ENCODE measurements at regions not wholly inside any gene's neighbourhood (a gene's known extent, or its start where the extent isn't known, plus 50 kb on each side); places are given as distances from the start of the nearest gene placed in this dataset.
A peak's percentile ranks its signal among the peaks of the same experiment; 100 is the strongest.
"Not testable (repeated sequence)": the region's sequence is repeated elsewhere in the genome, so short reads cannot be mapped to it uniquely, and the experiment has no call there.

DNA sequence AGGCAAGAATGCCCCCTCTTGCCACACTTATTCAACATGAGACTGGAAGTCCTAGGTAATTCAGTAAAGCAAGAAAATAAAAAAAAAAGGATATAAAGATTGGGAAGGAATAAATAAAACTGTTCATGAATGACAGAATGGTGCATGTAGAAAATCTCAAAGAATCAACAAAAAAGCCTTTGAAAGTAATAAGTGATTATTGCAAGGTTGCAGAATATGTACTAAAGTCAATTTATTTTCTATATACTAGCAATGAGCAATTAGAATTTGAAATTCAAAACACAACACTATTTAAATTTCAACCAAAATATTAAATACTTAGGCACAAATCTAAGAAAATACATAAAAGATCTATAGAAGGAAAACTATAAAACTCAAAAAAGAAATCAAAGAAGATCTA is 58.6 kb downstream of the MAGEA10 start:
- no peak for FAIRE-seq

DNA sequence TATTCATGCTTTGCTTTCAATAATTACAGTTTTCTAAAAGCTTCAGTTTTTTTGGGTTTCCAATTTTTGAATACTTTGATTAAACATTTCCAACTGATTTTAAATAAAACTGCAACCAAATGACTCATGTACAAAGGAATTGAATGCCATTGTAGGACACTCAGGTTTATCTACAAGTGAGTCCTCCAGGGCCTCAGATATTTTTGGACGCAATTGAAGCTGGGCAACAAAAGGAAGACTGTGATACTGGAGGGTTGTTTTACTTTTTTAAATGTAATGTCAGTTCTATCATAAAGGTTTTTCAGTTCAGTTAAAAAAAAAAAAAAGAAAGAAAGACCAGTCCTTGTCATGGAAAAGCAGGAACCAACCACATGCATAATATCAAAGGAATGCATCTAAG is 64.2 kb downstream of the MAGEA10 start:
- FAIRE-seq, result peak; percentile 44

DNA sequence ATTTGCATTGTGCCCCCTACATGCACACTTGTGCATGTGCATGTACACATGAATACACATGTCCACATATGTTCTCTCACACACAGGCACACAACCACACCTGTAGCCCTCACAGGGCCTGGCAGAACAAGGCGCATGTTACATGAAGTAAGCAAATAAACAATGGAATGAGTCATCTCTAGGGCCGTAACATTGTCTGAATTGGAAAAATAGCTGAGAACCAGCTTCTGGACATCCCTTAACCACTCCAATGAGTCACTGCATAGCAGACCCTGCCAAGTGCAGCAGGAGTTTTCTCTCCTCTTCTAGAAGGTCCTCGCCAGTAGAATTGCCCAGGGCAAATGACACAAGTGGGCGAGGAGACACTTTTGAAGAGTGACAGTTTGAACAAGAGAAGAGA is 66.1 kb downstream of the MAGEA10 start:
- FAIRE-seq, result no peak

DNA sequence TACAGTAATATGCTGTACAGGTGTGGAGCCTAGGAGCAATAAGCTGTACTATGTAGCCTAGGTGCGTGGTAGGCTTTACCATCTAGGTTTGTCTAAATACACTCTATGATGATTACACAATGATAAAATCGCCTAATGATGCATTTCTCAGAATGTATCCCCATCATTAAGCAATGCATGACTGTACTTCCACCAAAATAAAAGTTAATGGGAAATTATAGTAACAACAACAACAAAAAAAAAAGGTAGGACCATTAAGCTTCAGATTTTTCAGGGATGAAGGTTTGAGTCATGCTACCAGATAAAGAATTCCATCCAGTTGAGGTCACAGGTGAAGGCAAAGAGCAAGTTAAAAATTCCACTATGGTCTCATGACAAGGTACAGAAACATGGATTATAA is 68.2 kb downstream of the MAGEA10 start:
- no peak for FAIRE-seq

DNA sequence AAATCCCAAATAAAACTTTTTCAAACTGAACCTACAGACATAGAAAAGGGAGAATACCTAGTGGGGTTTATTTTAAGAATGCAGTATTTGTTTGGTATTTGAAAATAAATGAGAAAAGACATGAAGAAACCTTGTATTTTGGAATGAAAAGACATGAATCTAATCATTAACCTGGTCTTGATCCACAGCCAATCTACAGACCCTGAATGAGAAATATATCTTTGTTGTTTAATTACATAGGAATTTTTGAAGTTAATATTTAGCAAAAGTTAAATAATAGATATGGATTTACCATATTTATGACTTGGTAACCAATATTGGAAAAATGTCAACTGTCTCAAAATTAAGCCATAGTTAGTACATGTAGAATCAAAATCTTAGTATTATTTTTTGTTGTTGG is 76.8 kb downstream of the MAGEA10 start:
- FAIRE-seq, result no peak

DNA sequence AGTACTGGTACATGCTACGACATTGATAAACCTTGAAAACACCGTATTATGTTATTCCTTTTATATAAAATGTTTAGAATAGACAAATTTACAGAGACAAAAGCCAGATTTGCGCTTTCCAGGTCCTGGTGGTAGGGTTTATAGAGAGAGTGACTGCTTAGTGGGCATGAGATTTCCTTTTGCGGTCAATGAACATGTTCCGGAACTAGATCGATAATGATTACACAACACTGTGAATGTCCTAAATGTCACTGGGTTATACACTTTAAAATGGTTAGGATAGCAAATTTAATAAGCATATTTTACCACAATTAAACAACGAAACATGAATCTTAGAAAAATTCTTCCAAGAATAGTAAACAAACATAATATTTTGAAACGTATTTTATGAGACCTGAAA is 77.3 kb downstream of the MAGEA10 start:
- FAIRE-seq, result no peak

DNA sequence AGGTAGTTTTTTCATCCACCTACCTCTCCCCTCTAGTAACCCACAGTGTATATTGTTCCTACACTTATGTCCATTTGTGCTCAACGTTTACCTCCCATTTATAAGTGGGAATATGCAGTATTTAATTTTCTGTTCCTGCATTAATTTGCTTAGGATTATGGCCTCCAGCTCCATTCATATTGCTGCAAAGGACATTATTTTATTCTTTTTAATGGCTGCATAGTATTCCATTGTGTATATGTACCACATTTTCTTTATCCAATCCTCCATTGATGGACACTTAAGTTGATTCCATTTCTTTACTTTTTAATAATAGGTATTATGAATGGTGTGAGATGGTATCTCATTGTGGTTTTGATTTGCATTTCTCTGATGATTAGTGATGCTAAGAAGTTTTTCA is 76.1 kb upstream of the GABRE start:
- FAIRE-seq, result not testable (repeated sequence)

DNA sequence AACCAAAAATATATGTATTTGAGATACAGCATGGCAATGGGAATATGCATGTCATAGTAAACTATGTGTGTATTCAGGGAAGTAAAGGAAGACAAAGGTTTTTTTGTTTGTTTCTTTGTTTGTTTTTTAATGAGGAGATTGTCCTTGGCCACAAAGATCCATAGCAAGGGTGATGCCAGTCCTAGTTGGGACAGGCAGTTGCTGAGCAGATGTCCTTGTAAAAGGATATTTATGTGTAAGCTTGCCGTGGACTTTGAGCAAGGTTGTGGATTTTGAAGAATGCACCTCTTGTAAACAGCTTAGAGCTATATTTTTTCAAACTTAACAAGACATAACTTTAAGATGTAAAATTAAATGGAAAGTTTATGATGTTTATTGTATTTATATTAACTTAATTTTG is 69.9 kb upstream of the GABRE start:
- no peak for FAIRE-seq

DNA sequence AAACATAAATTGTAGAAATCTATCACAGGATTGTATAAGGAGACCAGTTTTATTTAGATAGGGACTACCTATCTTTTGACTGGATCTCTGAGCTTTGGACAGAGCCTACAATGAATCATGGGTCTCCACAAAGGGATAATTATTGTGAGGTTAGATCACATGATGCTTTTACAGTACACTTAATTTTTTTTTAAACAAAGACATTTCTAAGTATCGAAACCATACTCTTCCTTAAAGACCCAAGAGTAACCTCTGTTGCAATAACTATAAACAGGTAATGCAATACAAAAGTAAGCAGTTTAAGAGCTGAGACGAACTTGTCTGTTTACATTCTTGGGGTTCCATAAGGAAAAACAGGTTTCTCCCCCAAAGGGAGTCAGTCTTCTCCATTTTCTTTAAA is 64.3 kb upstream of the GABRE start:
- FAIRE-seq, result no peak

DNA sequence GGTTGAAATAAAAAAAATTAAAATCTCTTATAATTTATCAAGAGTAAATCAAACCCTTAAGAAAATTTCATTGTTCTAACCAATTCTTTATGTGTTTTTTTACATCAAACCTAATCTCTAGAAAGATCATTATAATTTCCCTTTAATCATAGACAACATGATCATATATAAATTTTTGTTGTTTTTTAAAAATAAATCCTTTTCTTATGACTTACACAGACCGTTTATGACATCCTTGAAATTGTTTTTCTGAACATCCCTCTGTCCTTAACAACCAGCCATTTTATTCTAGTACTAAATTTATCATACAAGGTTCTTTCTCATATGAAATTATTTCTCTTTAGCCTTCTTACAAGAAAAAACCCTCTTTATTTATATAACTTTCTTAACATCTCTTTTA is 62.7 kb upstream of the GABRE start:
- peak; percentile 58 for FAIRE-seq

DNA sequence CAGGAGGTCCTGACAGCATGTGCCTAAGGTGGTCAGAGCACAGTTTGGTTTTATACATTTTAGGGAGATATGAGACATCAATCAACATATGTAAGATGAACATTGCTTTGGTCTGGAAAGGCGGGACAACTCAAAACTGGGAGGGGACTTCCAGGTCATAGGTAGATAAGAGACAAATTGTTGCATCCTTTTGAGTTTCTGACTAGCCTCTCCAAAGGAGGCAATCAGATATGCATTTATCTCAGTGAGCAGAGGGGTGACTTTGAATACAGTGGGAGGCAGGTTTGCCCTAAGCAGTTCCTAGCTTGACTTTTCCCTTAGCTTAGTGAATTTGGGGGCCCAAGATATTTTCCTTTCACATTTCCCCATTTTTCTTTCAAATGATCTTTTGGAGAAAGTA is 56.9 kb upstream of the GABRE start:
- FAIRE-seq, result not testable (repeated sequence)

DNA sequence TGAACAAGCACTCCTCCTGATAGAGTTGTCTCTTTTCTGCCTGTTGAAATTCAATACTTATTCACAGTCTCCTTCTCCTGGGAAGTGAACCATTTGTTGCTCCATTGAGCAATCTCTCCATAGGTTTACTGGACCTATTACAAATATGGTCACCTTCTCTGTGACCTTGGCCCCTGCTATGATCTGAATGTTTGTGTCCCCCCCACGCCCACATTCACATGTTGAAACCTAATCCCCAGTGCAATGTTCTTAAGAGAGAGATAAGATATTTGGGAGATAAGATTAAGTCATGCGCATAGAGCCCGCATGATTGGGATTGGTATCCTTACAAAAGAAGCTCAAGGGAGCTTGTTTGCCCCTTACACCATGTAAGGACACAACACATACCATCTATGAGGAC is 54.1 kb upstream of the GABRE start:
- no peak for FAIRE-seq

DNA sequence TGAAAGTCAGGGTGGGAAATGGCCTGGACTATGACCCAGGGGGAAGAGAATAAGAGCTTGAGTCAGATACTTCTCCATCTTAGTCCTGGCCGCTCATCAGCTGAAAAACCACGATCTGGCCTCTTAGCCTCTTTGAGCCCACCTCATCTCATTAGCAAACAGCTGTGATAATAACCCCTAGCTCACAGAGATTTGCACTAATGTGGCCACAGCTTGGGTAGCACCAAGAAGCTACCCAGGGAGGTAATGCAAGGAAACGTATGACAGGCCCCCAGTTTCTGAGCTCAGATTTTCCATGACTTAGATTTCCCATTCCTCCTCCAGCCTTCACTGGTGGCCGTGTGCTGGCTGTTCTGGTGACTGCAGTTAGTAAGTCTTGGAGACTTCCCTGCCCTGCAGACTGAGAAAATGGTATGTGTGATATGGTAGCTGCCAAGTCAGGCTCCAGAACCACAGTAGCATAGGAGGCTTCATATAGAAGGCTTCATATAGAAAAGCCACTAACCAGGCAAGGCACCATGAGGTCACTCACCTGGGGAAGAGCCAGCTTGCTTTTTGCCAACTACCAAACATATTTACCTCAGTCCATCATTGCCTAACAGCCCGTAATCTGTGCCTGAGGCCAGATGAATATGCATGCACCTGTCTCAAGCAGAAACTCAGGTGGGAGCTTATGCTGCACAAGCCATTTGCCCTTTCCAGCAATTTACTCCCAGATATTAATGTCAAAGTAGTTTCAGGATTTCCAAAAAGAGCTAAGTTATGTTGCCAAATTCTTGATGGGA is 51.4 kb upstream of the GABRE start:
- FAIRE-seq, result no peak

DNA sequence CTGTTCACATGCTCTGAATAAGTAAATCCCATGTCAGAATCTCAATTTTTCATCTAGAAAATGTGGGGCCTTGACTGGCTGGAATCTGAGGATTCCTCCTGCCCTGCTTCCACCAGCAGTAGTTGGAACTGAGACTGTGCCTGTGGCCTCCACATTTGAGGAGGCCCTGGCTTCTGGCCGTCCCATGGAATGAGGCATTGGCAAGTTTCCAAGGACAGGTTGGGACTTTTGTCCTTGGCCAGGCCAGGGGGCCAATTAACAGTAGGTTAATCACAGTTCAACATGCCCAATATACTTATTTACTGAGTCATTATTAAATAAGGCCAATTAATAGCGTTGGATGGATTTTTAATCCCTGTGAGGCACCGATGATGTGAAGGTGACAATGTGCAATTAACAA is 50.2 kb upstream of the GABRE start:
- FAIRE-seq, result no peak

Measured in A204.1 (cell line).